IPS-15b (cell line): ENCODE measurements at regions not wholly inside any gene's neighbourhood (a gene's known extent, or its start where the extent isn't known, plus 50 kb on each side); places are given as distances from the start of the nearest gene placed in this dataset.
"Not testable (repeated sequence)": the region's sequence is repeated elsewhere in the genome, so short reads cannot be mapped to it uniquely, and the experiment has no call there.

ENCODE experiments used
- H3K27me3 ChIP-seq: one replicate; pipeline ENCODE4 v1.6.1; 2013; ENCODE audit warnings: low read length; ENCODE audit not compliant: control insufficient read depth, insufficient read depth
- H3K36me3 ChIP-seq: one replicate; pipeline ENCODE4 v1.6.1; 2013; ENCODE audit warnings: low read length; ENCODE audit not compliant: control insufficient read depth, insufficient read depth
- H3K4me1 ChIP-seq: one replicate; pipeline ENCODE4 v1.6.1; 2013; ENCODE audit warnings: mild to moderate bottlenecking, low read length; ENCODE audit not compliant: control insufficient read depth, insufficient read depth
- H3K4me3 ChIP-seq: one replicate; pipeline ENCODE4 v1.5.1; 2013; ENCODE audit warnings: low read depth, low read length
- H3K9ac ChIP-seq: one replicate; pipeline ENCODE4 v1.6.1; 2013; ENCODE audit warnings: low read depth, mild to moderate bottlenecking, low read length
- H3K9me3 ChIP-seq: one replicate; pipeline ENCODE4 v1.6.1; 2013; ENCODE audit warnings: mild to moderate bottlenecking, low read length; ENCODE audit not compliant: control insufficient read depth, insufficient read depth

DNA sequence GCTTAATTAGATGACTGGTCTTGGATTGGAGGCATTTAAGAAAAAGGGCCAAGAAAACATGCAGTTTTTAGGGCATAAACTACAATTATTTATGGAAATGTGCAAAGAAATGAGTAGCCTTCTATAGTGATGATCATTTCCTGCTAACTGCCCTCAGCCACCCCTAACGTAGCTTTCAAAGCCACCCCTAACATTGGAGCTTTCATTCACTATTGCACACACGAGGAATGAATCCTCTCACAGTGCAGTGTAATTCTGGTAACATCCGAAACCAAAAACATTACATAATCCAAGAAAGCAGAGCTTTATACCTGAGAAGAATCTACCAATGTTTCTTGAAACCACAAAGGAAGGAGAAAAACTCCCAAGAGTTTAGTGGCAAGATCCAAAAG, 1003.6 kb downstream of the TMEM121 start:
- no peak overlapping the region for H3K4me3 ChIP-seq
- H3K36me3 ChIP-seq: no peaks in the 10 kb centered on the region
- H3K4me1 ChIP-seq: no peaks in the 10 kb centered on the region
- no peaks in the 10 kb centered on the region for H3K27me3 ChIP-seq
- H3K9ac ChIP-seq: no peak overlapping the region
- H3K9me3 ChIP-seq: peaks cover 16% of the 10 kb centered on the region

DNA sequence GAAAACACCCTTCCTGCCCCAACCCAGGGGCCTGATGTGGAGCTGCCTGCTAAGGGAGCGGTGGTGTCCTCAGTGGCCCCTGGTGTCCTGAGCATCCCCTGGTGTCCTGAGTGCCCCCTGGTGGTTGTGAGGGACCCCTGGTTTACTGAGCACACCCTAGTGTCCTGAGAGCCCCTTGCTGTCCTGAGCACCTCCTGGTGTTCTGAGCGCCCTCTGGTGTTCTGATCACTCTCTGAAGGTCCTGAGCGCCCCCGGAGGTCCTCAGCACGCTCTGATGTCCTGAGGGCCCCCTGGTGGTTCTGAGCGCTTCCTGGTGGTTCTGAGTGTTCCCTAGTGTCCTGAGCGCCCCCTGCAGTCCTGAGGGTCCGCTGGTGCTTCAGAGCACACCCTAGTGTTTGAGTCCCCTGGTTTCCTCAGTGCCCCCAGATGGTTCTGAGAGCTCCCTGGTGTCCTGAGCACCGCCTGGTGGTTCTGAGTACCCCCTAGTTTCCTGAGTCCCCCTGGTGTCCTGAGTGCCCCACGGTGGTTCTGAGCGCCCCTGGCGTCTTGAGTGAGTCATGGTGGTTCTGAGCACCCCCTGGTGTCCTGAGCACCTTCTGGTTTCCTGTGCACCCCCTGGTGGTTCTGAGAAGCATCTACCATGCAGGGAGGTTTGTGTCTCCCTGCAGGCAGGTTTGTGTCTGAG, 1004.2 kb downstream of the TMEM121 start:
- Histone ChIP-seq H3K9ac (no peak overlapping the region), H3K36me3 (no peaks in the 10 kb centered on the region), H3K27me3 (no peaks in the 10 kb centered on the region), H3K4me1 (no peaks in the 10 kb centered on the region), H3K9me3 (peaks cover 16% of the 10 kb centered on the region), H3K4me3 (no peak overlapping the region)

DNA sequence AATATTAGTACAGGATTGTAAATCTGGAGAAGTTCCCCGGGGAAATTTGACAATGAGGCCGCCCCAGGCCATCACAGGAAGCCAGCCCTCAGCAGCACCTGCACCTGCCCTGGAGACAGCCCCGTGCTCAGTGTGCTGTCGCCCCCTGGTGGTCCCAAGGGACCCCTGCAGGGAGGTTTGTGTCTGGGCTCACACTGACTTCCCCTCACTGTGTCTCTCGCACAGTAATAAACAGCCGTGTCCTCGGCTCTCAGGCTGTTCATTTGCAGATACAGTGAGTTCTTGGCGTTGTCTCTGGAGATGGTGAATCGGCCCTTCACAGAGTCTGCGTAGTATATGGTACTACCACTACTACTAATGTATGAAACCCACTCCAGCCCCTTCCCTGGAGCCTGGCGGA, 1011.2 kb downstream of the TMEM121 start:
- not testable (repeated sequence) for H3K36me3 ChIP-seq, H3K4me3 ChIP-seq, H3K9me3 ChIP-seq, H3K9ac ChIP-seq, H3K4me1 ChIP-seq, H3K27me3 ChIP-seq

DNA sequence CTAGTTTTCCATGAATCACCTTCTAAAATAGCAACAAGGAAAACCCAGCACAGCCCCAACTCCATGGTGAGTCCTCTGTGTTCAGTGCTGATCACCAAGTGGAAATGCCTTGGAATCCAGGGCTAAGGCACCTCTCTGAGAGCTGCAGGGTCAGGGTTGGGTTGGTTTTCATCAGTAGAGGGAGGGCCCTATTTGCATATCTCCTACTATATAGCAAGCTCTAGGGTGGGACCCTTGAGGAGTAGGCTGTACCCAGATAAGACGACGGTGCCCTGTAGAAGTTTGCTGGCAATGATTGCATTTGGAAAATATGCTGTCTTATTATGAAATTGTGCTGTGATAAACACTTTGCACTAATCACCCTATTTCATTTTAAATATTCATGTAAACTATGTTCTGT, 1011.8 kb downstream of the TMEM121 start:
- no peaks in the 10 kb centered on the region for H3K36me3 ChIP-seq
- H3K27me3 ChIP-seq: no peaks in the 10 kb centered on the region
- no peak overlapping the region for H3K4me3 ChIP-seq
- no peak overlapping the region for H3K9ac ChIP-seq
- peaks cover 5% of the 10 kb centered on the region for H3K9me3 ChIP-seq
- no peaks in the 10 kb centered on the region for H3K4me1 ChIP-seq

DNA sequence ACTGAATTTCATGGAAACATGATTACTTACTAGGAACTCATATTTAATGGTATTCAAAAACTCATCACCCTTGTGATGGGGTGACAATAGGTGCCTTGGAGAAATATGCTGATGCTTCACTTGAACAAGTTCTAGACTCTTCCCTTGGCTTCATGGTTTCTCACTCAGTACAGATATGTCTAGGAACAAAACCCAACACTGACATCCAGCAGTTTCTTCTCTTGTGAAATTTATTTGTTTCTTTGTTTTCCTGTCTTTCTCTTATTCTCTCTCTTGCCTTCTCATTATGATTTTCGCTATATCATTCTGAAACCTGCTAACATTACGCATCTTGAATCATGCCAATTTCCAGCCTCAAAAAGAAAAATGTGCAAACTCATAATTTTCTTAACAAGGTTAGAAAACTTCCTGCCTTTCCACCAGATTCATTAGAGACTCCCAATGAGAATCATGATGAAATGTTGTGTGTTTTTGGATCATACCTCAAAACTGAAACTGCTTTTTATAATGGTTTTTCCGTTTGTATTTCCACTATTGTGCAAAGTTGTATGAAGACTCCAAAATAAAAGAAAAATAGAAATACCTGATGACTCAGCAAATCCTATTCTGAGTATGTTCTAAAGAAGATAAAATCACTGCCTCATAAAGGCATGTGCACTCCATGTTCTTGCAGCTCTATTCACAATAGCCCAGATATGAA, 1021.5 kb downstream of the TMEM121 start:
- H3K4me1 ChIP-seq: no peaks in the 10 kb centered on the region
- no peak overlapping the region for H3K4me3 ChIP-seq
- no peaks in the 10 kb centered on the region for H3K27me3 ChIP-seq
- H3K9ac ChIP-seq: no peak overlapping the region
- H3K9me3 ChIP-seq: peaks cover 23% of the 10 kb centered on the region
- H3K36me3 ChIP-seq: no peaks in the 10 kb centered on the region

DNA sequence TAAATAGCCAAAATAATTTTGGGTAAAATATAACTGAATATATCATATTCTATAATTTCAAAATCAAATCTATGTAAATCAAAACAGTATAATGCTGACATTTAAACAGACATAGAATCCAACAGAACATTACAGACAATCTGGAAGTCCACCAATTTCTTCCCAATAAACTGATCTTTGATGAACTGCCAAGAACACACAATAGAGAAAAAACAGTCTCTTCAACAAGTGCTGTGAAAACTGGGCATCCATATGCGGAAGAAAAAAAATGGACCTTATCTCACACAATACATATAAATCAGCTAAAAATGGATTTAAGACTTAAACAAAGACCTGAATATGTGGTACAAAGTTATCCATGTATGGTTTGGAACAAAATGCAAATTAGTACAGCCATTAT, 1022.7 kb downstream of the TMEM121 start:
- Histone ChIP-seq H3K4me1 (no peaks in the 10 kb centered on the region), H3K9ac (no peak overlapping the region), H3K9me3 (peaks cover 25% of the 10 kb centered on the region), H3K4me3 (no peak overlapping the region), H3K27me3 (no peaks in the 10 kb centered on the region), H3K36me3 (no peaks in the 10 kb centered on the region)

DNA sequence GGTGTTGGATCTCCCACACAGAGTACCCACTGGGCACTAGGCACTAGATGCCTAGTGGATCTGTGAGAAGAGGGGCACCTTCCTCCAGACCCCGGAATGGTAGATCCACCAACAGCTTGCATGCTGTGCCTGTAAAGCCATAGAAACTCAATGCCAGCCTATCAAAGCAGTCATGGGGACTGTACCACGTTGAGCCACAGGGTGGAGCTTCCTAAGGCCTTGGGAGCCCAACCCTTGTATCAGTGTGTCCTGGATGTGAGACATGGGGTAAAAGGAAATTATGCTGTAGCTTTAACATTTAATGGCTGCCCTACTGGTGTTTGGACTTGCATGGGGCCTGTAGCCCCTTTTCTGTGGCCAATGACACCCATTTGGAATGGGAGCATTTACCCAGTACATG, 1024.9 kb downstream of the TMEM121 start:
- Histone ChIP-seq H3K27me3 (no peaks in the 10 kb centered on the region), H3K36me3 (no peaks in the 10 kb centered on the region), H3K4me3 (no peak overlapping the region), H3K4me1 (no peaks in the 10 kb centered on the region), H3K9me3 (peaks cover 24% of the 10 kb centered on the region), H3K9ac (no peak overlapping the region)

DNA sequence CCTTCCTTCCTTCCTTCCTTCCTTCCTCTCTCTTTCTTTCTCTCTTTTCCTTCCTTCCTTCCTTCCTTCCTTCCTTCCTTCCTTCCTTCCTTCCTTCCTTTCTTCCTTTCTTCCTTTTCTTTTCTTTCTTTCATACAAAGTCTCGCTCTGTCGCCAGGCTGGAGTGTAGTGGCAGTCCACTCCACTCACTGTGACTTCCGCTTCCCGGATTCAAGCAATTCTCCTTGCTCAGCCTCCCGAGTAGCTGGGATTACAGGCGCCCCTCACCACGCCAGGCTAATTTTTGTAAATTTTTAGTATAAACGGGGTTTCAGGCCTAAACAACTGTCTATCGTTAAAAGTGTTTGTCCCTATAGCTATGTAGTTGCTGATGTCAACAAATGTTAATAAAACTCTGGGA, 1029.8 kb downstream of the TMEM121 start:
- H3K9ac ChIP-seq, H3K4me3 ChIP-seq, H3K36me3 ChIP-seq, H3K27me3 ChIP-seq, H3K4me1 ChIP-seq: not testable (repeated sequence)
- H3K9me3 ChIP-seq: peaks cover 26% of the 10 kb centered on the region

DNA sequence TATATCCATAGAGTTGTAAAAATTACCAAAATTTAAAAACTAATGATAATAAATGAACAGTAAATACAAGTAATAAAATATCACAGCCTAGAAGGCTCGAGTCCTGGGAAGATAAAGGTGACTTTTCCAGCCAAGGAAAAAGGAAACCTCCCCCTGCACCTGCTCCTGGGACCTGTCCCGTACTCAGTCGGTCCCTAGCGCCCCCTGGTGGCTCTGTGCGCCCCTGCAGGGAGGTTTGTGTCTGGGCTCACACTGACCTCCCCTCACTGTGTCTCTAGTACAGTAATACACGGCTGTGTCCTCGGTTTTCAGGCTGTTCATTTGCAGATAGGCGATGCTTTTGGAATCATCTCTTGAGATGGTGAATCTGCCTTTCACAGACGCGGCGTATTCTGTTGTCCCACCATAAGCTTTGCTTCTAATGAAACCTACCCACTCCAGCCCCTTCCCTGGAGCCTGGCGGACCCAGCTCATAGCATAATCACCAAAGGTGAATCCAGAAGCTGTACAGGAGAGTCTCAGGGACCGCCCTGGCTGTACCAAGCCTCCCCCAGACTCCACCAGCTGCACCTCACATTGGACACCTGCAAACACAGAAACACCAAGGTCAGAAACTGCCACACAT, 1030.4 kb downstream of the TMEM121 start:
- no peaks in the 10 kb centered on the region for H3K27me3 ChIP-seq
- H3K4me3 ChIP-seq: no peak overlapping the region
- peaks cover 23% of the 10 kb centered on the region for H3K9me3 ChIP-seq
- H3K36me3 ChIP-seq: no peaks in the 10 kb centered on the region
- H3K9ac ChIP-seq: no peak overlapping the region
- no peaks in the 10 kb centered on the region for H3K4me1 ChIP-seq

DNA sequence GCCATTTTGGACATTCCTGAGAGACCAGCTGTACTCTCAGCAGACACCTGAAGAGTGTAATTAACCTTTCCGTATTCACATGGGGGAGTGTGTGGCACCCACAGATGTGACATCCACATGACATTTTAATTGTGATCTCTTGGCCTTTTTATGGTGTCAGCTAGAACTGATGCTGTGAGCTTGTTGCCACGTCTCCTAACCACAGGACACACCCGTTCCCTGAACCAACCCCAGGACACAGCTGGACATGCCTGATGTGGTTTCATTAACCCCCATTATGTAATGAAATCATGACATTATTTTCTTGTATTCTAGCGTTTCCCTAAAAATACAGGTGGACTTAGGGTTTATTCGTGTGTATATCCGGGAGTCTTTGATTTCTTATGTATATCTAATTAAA, 1036.1 kb downstream of the TMEM121 start:
- Histone ChIP-seq H3K9me3 (peaks cover 24% of the 10 kb centered on the region), H3K4me1 (no peaks in the 10 kb centered on the region), H3K27me3 (no peaks in the 10 kb centered on the region), H3K9ac (no peak overlapping the region), H3K4me3 (no peak overlapping the region), H3K36me3 (no peaks in the 10 kb centered on the region)

DNA sequence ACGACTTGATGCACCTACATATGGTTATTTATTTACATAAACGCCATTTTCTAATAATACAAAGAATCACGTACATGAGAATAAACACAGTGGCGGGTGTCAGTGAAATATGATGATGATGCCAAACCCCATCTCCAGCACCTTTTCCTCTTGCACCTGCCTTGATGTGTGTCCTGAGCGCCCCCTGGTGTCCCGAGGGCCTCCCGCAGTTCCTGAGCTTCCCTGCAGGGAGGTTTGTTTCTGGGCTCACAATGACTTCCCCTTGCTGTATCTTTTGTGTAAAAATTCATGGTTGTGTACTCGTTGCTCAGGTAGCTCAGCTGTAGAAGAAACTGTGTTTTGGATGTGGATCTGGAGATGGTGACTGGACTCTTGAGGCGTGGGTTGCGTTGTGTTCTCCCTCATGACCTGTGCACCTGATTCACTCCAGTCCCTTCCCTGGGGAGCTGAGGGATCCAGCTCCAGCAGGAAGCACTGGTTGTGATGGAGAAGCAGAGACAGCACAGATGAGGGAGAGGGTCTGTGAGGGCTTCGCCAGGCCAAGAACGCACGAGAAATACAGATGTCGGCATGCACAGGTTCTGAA, 1037.8 kb downstream of the TMEM121 start:
- H3K27me3 ChIP-seq: no peaks in the 10 kb centered on the region
- H3K4me3 ChIP-seq: no peak overlapping the region
- H3K36me3 ChIP-seq: no peaks in the 10 kb centered on the region
- peaks cover 26% of the 10 kb centered on the region for H3K9me3 ChIP-seq
- no peaks in the 10 kb centered on the region for H3K4me1 ChIP-seq
- H3K9ac ChIP-seq: no peak overlapping the region

DNA sequence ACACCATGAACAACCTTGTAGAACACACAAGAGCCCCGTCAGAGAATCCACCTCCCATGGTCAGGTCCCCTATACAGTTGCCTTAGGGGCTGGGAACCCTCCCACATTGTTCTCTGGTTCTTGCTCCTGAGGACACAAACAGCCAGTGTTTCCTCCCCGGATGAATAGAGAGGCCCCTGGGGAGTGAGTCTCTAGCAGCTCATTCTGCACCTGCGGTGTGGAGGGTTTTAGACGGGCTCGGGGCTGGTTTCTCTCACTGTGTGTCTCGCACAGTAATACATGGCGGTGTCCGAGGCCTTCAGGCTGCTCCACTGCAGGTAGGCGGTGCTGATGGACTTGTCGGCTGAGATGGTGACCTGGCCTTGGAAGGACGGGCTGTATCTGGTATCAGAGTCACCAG, 1052.1 kb downstream of the TMEM121 start:
- no peak overlapping the region for H3K9ac ChIP-seq
- H3K36me3 ChIP-seq: no peaks in the 10 kb centered on the region
- H3K4me1 ChIP-seq: no peaks in the 10 kb centered on the region
- H3K27me3 ChIP-seq: no peaks in the 10 kb centered on the region
- no peak overlapping the region for H3K4me3 ChIP-seq
- peaks cover 18% of the 10 kb centered on the region for H3K9me3 ChIP-seq
